ENCODE measurements at regions not wholly inside any gene's neighbourhood (a gene's known extent, or its start where the extent isn't known, plus 50 kb on each side); places are given as distances from the start of the nearest gene placed in this dataset.

- Histone ChIP-seq H3K9me3 (peaks cover 0 to 6% (median 0%) of the 10 kb centered on the region in 3 donors), H3K27ac (no peak overlapping the region), H3K4me3 (no peak overlapping the region), H3K36me3 (replicated peaks in 1 of 2; ENCODE audit: insufficient read depth in 1 of 2, low read depth in 2 of 2) (no peaks in the 10 kb centered on the region), H3K27me3 (no peaks in the 10 kb centered on the region), H3K4me1 (no peaks in the 10 kb centered on the region)
- ATAC-seq: no peak
- TF ChIP-seq POLR2A (IDR thresholded peaks at IDR 0.05) (no peak), CTCF (IDR thresholded peaks at IDR 0.05) (no peak)
- WGBS, 2 donors: 71 to 72% methylated on average over 2 of the region's 2 CpGs
- no peak for DNase-seq
- intact Hi-C loops (cut with DNase I): no loop called here
These were observed 615.4 kb downstream of the RWDD3 start for GRCh38 chr1:95849439-95849838.

- Histone ChIP-seq H3K36me3 (replicated peaks in 1 of 2; ENCODE audit: insufficient read depth in 1 of 2, low read depth in 2 of 2) (no peaks in the 10 kb centered on the region), H3K4me3 (no peak overlapping the region), H3K9me3 (peaks cover 0 to 7% (median 0%) of the 10 kb centered on the region in 3 donors), H3K27ac (no peak overlapping the region), H3K27me3 (no peaks in the 10 kb centered on the region), H3K4me1 (no peaks in the 10 kb centered on the region)
- TF ChIP-seq CTCF (IDR thresholded peaks at IDR 0.05) (no peak), POLR2A (IDR thresholded peaks at IDR 0.05) (no peak)
- DNase-seq (no peak), ATAC-seq (no peak)
- intact Hi-C loops (cut with DNase I): no loop called here
- 70 to 80% methylated on average over 1 of the region's 1 CpG for WGBS, 2 donors
These were observed 616.2 kb downstream of the RWDD3 start for GRCh38 chr1:95850165-95850649.

DNA sequence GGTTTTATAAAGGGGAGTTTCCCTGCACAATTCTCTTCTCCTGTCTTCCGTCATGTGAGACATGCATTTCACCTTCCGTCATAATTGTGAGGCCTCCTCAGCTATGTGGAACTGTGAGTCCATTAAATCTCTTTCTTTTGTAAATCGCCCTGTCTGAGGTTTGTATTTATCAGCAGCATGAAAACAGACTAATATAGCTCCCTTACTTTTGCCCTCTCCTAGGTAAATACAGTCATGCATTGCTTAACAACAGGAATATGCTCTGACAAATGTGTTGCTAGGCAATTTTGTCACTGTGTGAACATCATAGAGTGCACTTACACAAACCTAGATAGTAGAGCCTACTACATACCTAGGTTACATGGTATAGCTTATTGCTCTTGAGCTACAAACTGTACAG lies 616.8 kb downstream of the RWDD3 start:
- H3K27me3 ChIP-seq: no peaks in the 10 kb centered on the region
- no peak overlapping the region for H3K4me3 ChIP-seq
- H3K27ac ChIP-seq: no peak overlapping the region
- DNase-seq (no peak), ATAC-seq (no peak)
- intact Hi-C loops (cut with DNase I): no loop called here
- H3K36me3 ChIP-seq (replicated peaks in 1 of 2; ENCODE audit: insufficient read depth in 1 of 2, low read depth in 2 of 2): no peaks in the 10 kb centered on the region
- TF ChIP-seq POLR2A (IDR thresholded peaks at IDR 0.05) (no peak), CTCF (IDR thresholded peaks at IDR 0.05) (no peak)
- WGBS, 2 donors: 77 to 79% methylated on average over 3 of the region's 3 CpGs
- H3K4me1 ChIP-seq: no peaks in the 10 kb centered on the region
- H3K9me3 ChIP-seq: peaks cover 0 to 7% (median 0%) of the 10 kb centered on the region in 3 donors

- Histone ChIP-seq H3K9me3 (peaks cover 0 to 7% (median 0%) of the 10 kb centered on the region in 3 donors), H3K4me3 (no peak overlapping the region), H3K27me3 (no peaks in the 10 kb centered on the region), H3K4me1 (no peaks in the 10 kb centered on the region), H3K27ac (no peak overlapping the region), H3K36me3 (replicated peaks in 1 of 2; ENCODE audit: insufficient read depth in 1 of 2, low read depth in 2 of 2) (no peaks in the 10 kb centered on the region)
- 67 to 73% methylated on average over 6 of the region's 7 CpGs for WGBS, 2 donors
- ATAC-seq (no peak), DNase-seq (no peak)
- intact Hi-C loops (cut with DNase I): no loop called here
- TF ChIP-seq POLR2A (IDR thresholded peaks at IDR 0.05) (no peak), CTCF (IDR thresholded peaks at IDR 0.05) (no peak)
These were observed 618.6 kb downstream of the RWDD3 start for GRCh38 chr1:95852483-95853070.

DNA sequence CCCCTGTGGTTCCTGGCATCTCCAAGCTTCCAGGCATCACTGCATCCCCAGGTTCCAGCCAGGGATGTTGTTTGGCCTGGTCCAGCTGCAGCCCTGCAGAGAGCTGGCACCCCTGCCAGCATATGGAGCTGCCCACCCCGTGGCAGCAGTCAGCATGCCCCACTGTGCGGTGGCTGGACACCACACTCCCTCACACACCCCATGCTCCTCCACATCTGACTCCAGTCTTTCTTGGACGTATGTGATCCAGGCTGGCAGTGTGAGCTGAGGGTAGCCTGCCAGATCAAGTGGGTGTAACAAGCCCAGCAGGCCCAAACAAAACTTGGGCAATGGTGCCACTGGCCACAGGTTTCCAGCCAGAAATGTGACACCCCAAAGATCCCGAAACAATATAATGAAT lies 620.4 kb downstream of the RWDD3 start:
- Histone ChIP-seq H3K9me3 (peaks cover 0 to 7% (median 0%) of the 10 kb centered on the region in 3 donors), H3K27me3 (no peaks in the 10 kb centered on the region), H3K36me3 (replicated peaks in 1 of 2; ENCODE audit: insufficient read depth in 1 of 2, low read depth in 2 of 2) (no peaks in the 10 kb centered on the region), H3K27ac (no peak overlapping the region), H3K4me3 (no peak overlapping the region), H3K4me1 (no peaks in the 10 kb centered on the region)
- no peak for TF ChIP-seq POLR2A (IDR thresholded peaks at IDR 0.05)
- TF ChIP-seq CTCF (IDR thresholded peaks at IDR 0.05): no peak
- WGBS, 2 donors: 52 to 62% methylated on average over 4 of the region's 4 CpGs
- ATAC-seq (no peak), DNase-seq (no peak)
- intact Hi-C loops (cut with DNase I): no loop called here
